CD14-positive monocyte (primary cell): ENCODE measurements at regions not wholly inside any gene's neighbourhood (a gene's known extent, or its start where the extent isn't known, plus 50 kb on each side); places are given as distances from the start of the nearest gene placed in this dataset.

Experiments
- DNase-seq, 3 donors: peaks; one replicate each; pipeline ENCODE4 v3.0.0-alpha.2; 2011 to 2022
- H2AFZ ChIP-seq: 2 replicates; pipeline ENCODE4 v1.6.0; 2012; ENCODE audit warnings: mild to moderate bottlenecking, low read depth, low read length, inconsistent platforms; ENCODE audit not compliant: insufficient read depth, poor library complexity, severe bottlenecking
- H3K27ac ChIP-seq, 2 donors: 1 replicate in 1 of 2; 2 replicates in 1 of 2; pipeline ENCODE4 v1.5.1; 2012 to 2013; ENCODE audit warnings: low read length in 2 of 2, control low read depth in 1 of 2, inconsistent platforms in 1 of 2, low read depth in 1 of 2, mild to moderate bottlenecking in 1 of 2
- H3K27me3 ChIP-seq, 2 donors: one replicate each; pipeline versions ENCODE4 v1.6.0 to v1.6.1; 2011 to 2013; ENCODE audit warnings: low read length in 2 of 2; ENCODE audit not compliant: control insufficient read depth in 2 of 2, insufficient read depth in 2 of 2
- H3K36me3 ChIP-seq, 2 donors: replicated peaks in 1 of 2; 1 replicate in 1 of 2; 2 replicates in 1 of 2; pipeline versions ENCODE4 v1.5.1 to v1.6.1; 2012 to 2013; ENCODE audit warnings: low read length in 2 of 2, control low read depth in 1 of 2, inconsistent platforms in 1 of 2, mild to moderate bottlenecking in 1 of 2; ENCODE audit not compliant: insufficient read depth in 2 of 2, control insufficient read depth in 1 of 2
- H3K4me1 ChIP-seq, 2 donors: 1 replicate in 1 of 2; 2 replicates in 1 of 2; pipeline versions ENCODE4 v1.5.1 to v1.6.1; 2012 to 2013; ENCODE audit warnings: low read length in 2 of 2, control low read depth in 1 of 2, inconsistent platforms in 1 of 2, mild to moderate bottlenecking in 1 of 2, moderate library complexity in 1 of 2; ENCODE audit not compliant: insufficient read depth in 2 of 2, control insufficient read depth in 1 of 2
- H3K4me2 ChIP-seq: replicated peaks from 2 replicates; pipeline ENCODE3; 2012; ENCODE audit warnings: low read length, moderate library complexity, mild to moderate bottlenecking; ENCODE audit not compliant: poor library complexity, severe bottlenecking; ENCODE audit errors: extremely low read depth
- H3K4me3 ChIP-seq, 3 experiments: fragments of 200-600 bp in 1 of 3; sonication (generic) in 1 of 3; replicated peaks in 1 of 3; 1 replicate in 2 of 3; 2 replicates in 1 of 3; pipeline ENCODE4 v1.5.1; 2011 to 2013; ENCODE audit warnings: low read length in 3 of 3, mild to moderate bottlenecking in 3 of 3, control low read depth in 2 of 3, low read depth in 2 of 3, inconsistent platforms in 1 of 3, moderate library complexity in 1 of 3
- H3K79me2 ChIP-seq: 2 replicates; pipeline ENCODE4 v1.6.0; 2012; ENCODE audit warnings: mild to moderate bottlenecking, control low read depth, inconsistent platforms, low read length, moderate library complexity; ENCODE audit not compliant: insufficient read depth
- H3K9ac ChIP-seq: 2 replicates; pipeline ENCODE4 v1.6.0; 2017; ENCODE audit warnings: low read length, mild to moderate bottlenecking; ENCODE audit not compliant: insufficient read depth, poor library complexity, severe bottlenecking
- H3K9me3 ChIP-seq, 2 donors: replicated peaks in 1 of 2; 1 replicate in 1 of 2; 2 replicates in 1 of 2; pipeline versions ENCODE4 v1.5.1 to v1.6.1; 2012 to 2013; ENCODE audit warnings: low read length in 2 of 2, control low read depth in 1 of 2; ENCODE audit not compliant: control insufficient read depth in 1 of 2, insufficient read depth in 1 of 2
- H4K20me1 ChIP-seq: 2 replicates; pipeline ENCODE4 v1.6.0; 2012; ENCODE audit warnings: mild to moderate bottlenecking, low read length, control low read depth, moderate library complexity; ENCODE audit not compliant: insufficient read depth
- H3K27ac Mint-ChIP-seq, 7 donors: one replicate each; pipeline ENCODE4 v1.8.0; 2020; ENCODE audit warnings: mild to moderate bottlenecking in 7 of 7, mixed read lengths in 7 of 7, moderate library complexity in 6 of 7, inconsistent platforms in 2 of 7
- H3K27me3 Mint-ChIP-seq, 3 donors: one replicate each; pipeline ENCODE4 v1.8.0; 2021 to 2022; ENCODE audit warnings: low read depth in 3 of 3, mild to moderate bottlenecking in 3 of 3, mixed read lengths in 3 of 3, moderate library complexity in 3 of 3, inconsistent platforms in 1 of 3
- H3K36me3 Mint-ChIP-seq, 2 donors: one replicate each; pipeline ENCODE4 v1.8.0; 2020; ENCODE audit warnings: mixed read lengths in 2 of 2, inconsistent platforms in 1 of 2, mild to moderate bottlenecking in 1 of 2
- H3K4me1 Mint-ChIP-seq: one replicate; pipeline ENCODE4 v1.8.0; 2020; ENCODE audit warnings: mild to moderate bottlenecking, mixed read lengths
- H3K4me3 Mint-ChIP-seq, 2 donors: one replicate each; pipeline ENCODE4 v1.8.0; 2020; ENCODE audit warnings: mild to moderate bottlenecking in 2 of 2, mixed read lengths in 2 of 2, moderate library complexity in 1 of 2
- H3K9me3 Mint-ChIP-seq, 7 donors: one replicate each; pipeline ENCODE4 v1.8.0; 2020 to 2022; ENCODE audit warnings: mixed read lengths in 7 of 7, mild to moderate bottlenecking in 6 of 7, moderate library complexity in 6 of 7, inconsistent platforms in 2 of 7
- WGBS: methylation state at CpG from one replicate; pipeline ENCODE4 v1.1.5; 2013; ENCODE audit warnings: missing lambda C conversion rate; ENCODE audit not compliant: insufficient coverage; 5-methylcytosine and 5-hydroxymethylcytosine counted together
- intact Hi-C, 2 donors: fragments of 100-400 bp; cut with micrococcal nuclease; formaldehyde crosslinking; loops; one replicate each; pipeline versions ENCODE4 v1.15.0 to v1.15.1; 2023
- TF ChIP-seq, protein P1 (sequence below): fragments of 200-600 bp; IDR thresholded peaks from one replicate; pipeline ENCODE4 v1.8.0; 2022; ENCODE audit warnings: antibody characterized with exemption, mild to moderate bottlenecking

DNA sequence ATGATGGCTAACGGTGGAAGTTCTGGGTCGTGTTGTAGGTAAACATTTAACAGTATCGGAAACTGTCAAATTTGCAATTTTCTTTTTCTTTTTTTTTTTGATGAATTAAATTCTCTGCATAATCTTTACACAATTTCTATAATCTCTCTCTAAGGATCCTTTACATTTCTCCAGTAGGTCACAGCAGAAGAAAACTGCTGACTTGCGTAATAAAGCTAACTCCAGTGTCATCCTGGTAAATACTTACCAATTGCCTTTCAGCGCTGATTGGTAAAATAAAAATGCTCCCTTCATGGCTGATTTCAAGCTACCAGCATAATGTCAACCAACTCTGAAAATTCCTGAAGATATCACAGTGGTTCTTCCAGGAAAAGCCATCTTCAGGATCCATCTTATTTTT, 510.5 kb upstream of the ATXN8OS start:
- 100% methylated on average over 2 of the region's 5 CpGs for WGBS
- H3K9ac ChIP-seq: no peak overlapping the region
- H3K4me1 ChIP-seq: no peaks in the 10 kb centered on the region
- no peak overlapping the region for H3K27ac ChIP-seq
- no peak overlapping the region for H3K27ac Mint-ChIP-seq
- intact Hi-C loops: no loop called here
- H4K20me1 ChIP-seq: no peaks in the 10 kb centered on the region
- no peaks in the 10 kb centered on the region for H3K79me2 ChIP-seq
- DNase-seq: no peak
- no peak overlapping the region for H3K4me2 ChIP-seq
- H3K4me3 ChIP-seq: no peak overlapping the region
- H3K27me3 ChIP-seq: no peaks in the 10 kb centered on the region
- TF ChIP-seq, protein P1, sequence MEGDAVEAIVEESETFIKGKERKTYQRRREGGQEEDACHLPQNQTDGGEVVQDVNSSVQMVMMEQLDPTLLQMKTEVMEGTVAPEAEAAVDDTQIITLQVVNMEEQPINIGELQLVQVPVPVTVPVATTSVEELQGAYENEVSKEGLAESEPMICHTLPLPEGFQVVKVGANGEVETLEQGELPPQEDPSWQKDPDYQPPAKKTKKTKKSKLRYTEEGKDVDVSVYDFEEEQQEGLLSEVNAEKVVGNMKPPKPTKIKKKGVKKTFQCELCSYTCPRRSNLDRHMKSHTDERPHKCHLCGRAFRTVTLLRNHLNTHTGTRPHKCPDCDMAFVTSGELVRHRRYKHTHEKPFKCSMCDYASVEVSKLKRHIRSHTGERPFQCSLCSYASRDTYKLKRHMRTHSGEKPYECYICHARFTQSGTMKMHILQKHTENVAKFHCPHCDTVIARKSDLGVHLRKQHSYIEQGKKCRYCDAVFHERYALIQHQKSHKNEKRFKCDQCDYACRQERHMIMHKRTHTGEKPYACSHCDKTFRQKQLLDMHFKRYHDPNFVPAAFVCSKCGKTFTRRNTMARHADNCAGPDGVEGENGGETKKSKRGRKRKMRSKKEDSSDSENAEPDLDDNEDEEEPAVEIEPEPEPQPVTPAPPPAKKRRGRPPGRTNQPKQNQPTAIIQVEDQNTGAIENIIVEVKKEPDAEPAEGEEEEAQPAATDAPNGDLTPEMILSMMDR: no peak
- H3K9me3 Mint-ChIP-seq: peaks cover 0 to 9% (median 3%) of the 10 kb centered on the region in 7 donors
- H3K36me3 ChIP-seq: no peaks in the 10 kb centered on the region
- H3K27me3 Mint-ChIP-seq: peaks cover 0 to 3% (median 0%) of the 10 kb centered on the region in 3 donors
- no peak overlapping the region for H2AFZ ChIP-seq
- H3K4me1 Mint-ChIP-seq: no peaks in the 10 kb centered on the region
- no peak overlapping the region for H3K4me3 Mint-ChIP-seq
- no peaks in the 10 kb centered on the region for H3K36me3 Mint-ChIP-seq
- H3K9me3 ChIP-seq: no peaks in the 10 kb centered on the region

DNA sequence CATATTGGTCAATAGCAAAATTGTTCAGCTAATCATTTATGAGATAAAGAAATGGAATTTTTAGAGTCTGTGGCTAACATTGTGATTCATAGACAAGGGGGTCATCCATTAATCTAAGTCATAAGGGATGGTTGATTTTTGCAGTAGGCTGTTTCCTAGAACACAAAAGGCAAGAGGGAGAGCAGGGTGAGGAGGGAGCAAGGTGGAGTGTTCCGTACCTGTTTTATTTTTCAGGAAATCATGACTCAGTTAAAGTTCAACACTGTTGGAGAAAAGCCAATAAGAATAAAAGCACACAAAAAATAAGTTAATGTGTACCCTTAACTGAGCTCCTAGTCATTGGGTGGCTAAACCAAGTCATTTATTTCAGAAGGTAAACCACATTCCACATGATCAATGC, 512.4 kb upstream of the ATXN8OS start:
- no peak for DNase-seq
- Histone ChIP-seq H3K27me3 (no peaks in the 10 kb centered on the region), H3K4me2 (no peak overlapping the region), H3K4me3 (no peak overlapping the region), H3K27ac (no peak overlapping the region), H4K20me1 (no peaks in the 10 kb centered on the region), H3K36me3 (no peaks in the 10 kb centered on the region), H3K9ac (no peak overlapping the region), H3K79me2 (no peaks in the 10 kb centered on the region), H2AFZ (no peak overlapping the region), H3K9me3 (peaks cover 0 to 3% of the 10 kb centered on the region in 2 donors), H3K4me1 (no peaks in the 10 kb centered on the region)
- 60% methylated on average over 1 of the region's 1 CpG for whole genome bisulfite sequencing
- intact Hi-C loops: no loop called here
- no peaks in the 10 kb centered on the region for H3K4me1 Mint-ChIP-seq
- no peak overlapping the region for H3K27ac Mint-ChIP-seq
- H3K36me3 Mint-ChIP-seq: no peaks in the 10 kb centered on the region
- TF ChIP-seq, protein P1: no peak
- H3K9me3 Mint-ChIP-seq: peaks cover 0 to 11% (median 3%) of the 10 kb centered on the region in 7 donors
- no peak overlapping the region for H3K4me3 Mint-ChIP-seq
- H3K27me3 Mint-ChIP-seq: peaks cover 0 to 3% (median 0%) of the 10 kb centered on the region in 3 donors
